GM12873 (cell line): ENCODE measurements at regions not wholly inside any gene's neighbourhood (a gene's known extent, or its start where the extent isn't known, plus 50 kb on each side); places are given as distances from the start of the nearest gene placed in this dataset.

Experiments
- TF ChIP-seq, protein P1 (sequence below): IDR thresholded peaks from 2 replicates; pipeline ENCODE4 v1.5.1; 2012; ENCODE audit warnings: low read depth, mild to moderate bottlenecking, moderate library complexity, low read length, control low read depth; ENCODE audit not compliant: insufficient read depth; ENCODE audit errors: missing control alignments

- TF ChIP-seq, protein P1, sequence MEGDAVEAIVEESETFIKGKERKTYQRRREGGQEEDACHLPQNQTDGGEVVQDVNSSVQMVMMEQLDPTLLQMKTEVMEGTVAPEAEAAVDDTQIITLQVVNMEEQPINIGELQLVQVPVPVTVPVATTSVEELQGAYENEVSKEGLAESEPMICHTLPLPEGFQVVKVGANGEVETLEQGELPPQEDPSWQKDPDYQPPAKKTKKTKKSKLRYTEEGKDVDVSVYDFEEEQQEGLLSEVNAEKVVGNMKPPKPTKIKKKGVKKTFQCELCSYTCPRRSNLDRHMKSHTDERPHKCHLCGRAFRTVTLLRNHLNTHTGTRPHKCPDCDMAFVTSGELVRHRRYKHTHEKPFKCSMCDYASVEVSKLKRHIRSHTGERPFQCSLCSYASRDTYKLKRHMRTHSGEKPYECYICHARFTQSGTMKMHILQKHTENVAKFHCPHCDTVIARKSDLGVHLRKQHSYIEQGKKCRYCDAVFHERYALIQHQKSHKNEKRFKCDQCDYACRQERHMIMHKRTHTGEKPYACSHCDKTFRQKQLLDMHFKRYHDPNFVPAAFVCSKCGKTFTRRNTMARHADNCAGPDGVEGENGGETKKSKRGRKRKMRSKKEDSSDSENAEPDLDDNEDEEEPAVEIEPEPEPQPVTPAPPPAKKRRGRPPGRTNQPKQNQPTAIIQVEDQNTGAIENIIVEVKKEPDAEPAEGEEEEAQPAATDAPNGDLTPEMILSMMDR: no peak
Measured at GRCh38 chr12:105672121-105672975, 341.9 kb downstream of the C12orf75 start.

- TF ChIP-seq, protein P1: no peak
Measured at GRCh38 chr12:105674871-105675699, 344.6 kb downstream of the C12orf75 start.

GRCh38 chr12:105676694-105677093, 346.2 kb downstream of the C12orf75 start:
- TF ChIP-seq, protein P1: no peak

DNA sequence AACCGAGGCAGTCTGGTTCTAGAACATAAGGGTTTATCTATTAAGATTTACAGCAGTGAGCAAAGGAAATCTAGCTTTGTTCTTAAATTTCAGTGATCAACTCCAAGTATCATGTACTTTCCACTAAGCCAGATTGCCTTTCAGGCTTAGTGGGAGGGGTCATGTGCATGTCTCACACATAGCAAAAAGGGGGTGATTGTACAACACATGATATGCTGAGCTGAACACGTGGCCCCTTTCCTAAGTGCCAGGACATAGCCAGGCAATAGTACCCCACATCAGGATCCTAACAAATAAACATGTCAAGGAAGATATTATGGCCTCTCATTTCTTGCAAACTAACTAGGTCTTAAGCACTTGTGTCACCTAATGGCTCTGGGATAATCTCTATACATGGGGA, 347.2 kb downstream of the C12orf75 start:
- TF ChIP-seq, protein P1: no peak

DNA sequence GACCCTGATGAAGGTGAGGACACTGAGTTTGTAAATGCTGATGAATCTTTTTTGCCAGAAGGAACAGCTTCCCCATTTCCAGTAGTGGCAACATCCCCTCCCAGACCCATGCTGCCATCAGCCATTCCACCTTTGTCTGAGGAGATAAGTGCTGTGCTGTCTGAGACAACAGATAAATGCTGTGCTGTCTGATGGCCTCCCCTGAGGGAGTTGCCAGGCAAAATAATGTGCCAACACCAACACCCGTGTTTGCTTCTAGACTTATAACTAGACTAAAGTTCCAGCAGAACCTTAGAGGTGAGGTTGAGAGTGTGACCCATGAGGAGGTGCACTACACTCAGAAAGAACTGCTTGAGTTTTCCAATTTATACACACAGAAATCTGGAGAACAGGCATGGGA, 349.5 kb downstream of the C12orf75 start:
- TF ChIP-seq, protein P1: no peak

GRCh38 chr12:105681341-105681740, 350.9 kb downstream of the C12orf75 start:
- TF ChIP-seq, protein P1: no peak

GRCh38 chr12:105698075-105698474, 367.6 kb downstream of the C12orf75 start:
- TF ChIP-seq, protein P1: no peak
